SH-SY5Y (cell line): ENCODE measurements at regions not wholly inside any gene's neighbourhood (a gene's known extent, or its start where the extent isn't known, plus 50 kb on each side); places are given as distances from the start of the nearest gene placed in this dataset.

Experiments used
- GATA2 ChIP-seq: IDR thresholded peaks from 2 replicates; pipeline ENCODE4 v1.6.1; 2011; ENCODE audit warnings: mild to moderate bottlenecking, low read depth, low read length
- GATA3 ChIP-seq: IDR thresholded peaks from 2 replicates; pipeline ENCODE4 v1.6.1; 2011; ENCODE audit warnings: low read depth, mild to moderate bottlenecking, low read length, moderate library complexity

- TF ChIP-seq GATA2 (no peak), GATA3 (no peak)
Measured at GRCh38 chr12:124091835-124092234, 118.8 kb downstream of the ZNF664 start.

- TF ChIP-seq GATA2, result no peak
- no peak for TF ChIP-seq GATA3
Measured at GRCh38 chr12:124093297-124093696, 120.3 kb downstream of the ZNF664 start.

GRCh38 chr12:124094188-124094587, 121.2 kb downstream of the ZNF664 start:
- no peak for TF ChIP-seq GATA2
- no peak for TF ChIP-seq GATA3

GRCh38 chr12:124094733-124095132, 121.7 kb downstream of the ZNF664 start:
- TF ChIP-seq GATA2 (no peak), GATA3 (no peak)

GRCh38 chr12:124096109-124096508, 123.1 kb downstream of the ZNF664 start:
- TF ChIP-seq GATA2, result no peak
- TF ChIP-seq GATA3, result no peak

GRCh38 chr12:124096869-124097434, 123.9 kb downstream of the ZNF664 start:
- no peak for TF ChIP-seq GATA3
- no peak for TF ChIP-seq GATA2

- no peak for TF ChIP-seq GATA2
- TF ChIP-seq GATA3, result no peak
Measured at GRCh38 chr12:124097701-124098100, 124.7 kb downstream of the ZNF664 start.

- TF ChIP-seq GATA2 (no peak), GATA3 (no peak)
Measured at GRCh38 chr12:124098101-124098757, 125.2 kb downstream of the ZNF664 start.

GRCh38 chr12:124098887-124099286, 125.9 kb downstream of the ZNF664 start:
- no peak for TF ChIP-seq GATA2
- TF ChIP-seq GATA3, result no peak

- TF ChIP-seq GATA3 (no peak), GATA2 (no peak)
Measured at GRCh38 chr12:124099661-124100060, 126.6 kb downstream of the ZNF664 start.

- TF ChIP-seq GATA3, result no peak
- no peak for TF ChIP-seq GATA2
Measured at GRCh38 chr12:124100572-124101178, 127.7 kb downstream of the ZNF664 start.

- TF ChIP-seq GATA3 (no peak), GATA2 (no peak)
Measured at GRCh38 chr12:124105546-124105945, 132.5 kb downstream of the ZNF664 start.

- TF ChIP-seq GATA3, result no peak
- TF ChIP-seq GATA2, result no peak
Measured at GRCh38 chr12:124107351-124107750, 134.3 kb downstream of the ZNF664 start.

GRCh38 chr12:124109760-124110159, 136.7 kb downstream of the ZNF664 start:
- no peak for TF ChIP-seq GATA3
- TF ChIP-seq GATA2, result no peak

- TF ChIP-seq GATA3, result no peak
Measured at GRCh38 chr12:124110372-124110883, 137.4 kb downstream of the ZNF664 start.
